WERI-Rb-1 (cell line): ENCODE measurements at regions not wholly inside any gene's neighbourhood (a gene's known extent, or its start where the extent isn't known, plus 50 kb on each side); places are given as distances from the start of the nearest gene placed in this dataset.
"Not testable (repeated sequence)": the region's sequence is repeated elsewhere in the genome, so short reads cannot be mapped to it uniquely, and the experiment has no call there.

ENCODE experiments used
- DNase-seq: peaks from one replicate; pipeline ENCODE4 v3.0.0-alpha.2; 2020
- H3K27ac ChIP-seq: fragments of 250-450 bp; sonication (Bioruptor Pico); 2 replicates; pipeline ENCODE4 v1.5.1; 2020; ENCODE audit warnings: mild to moderate bottlenecking, moderate library complexity
- H3K27me3 ChIP-seq: fragments of 250-450 bp; sonication (Bioruptor Pico); 2 replicates; pipeline ENCODE4 v1.5.1; 2021; ENCODE audit warnings: mild to moderate bottlenecking, low read depth, moderate library complexity; ENCODE audit not compliant: insufficient read depth, severe bottlenecking
- H3K36me3 ChIP-seq: fragments of 250-450 bp; sonication (Bioruptor Pico); 2 replicates; pipeline ENCODE4 v1.5.1; 2020; ENCODE audit warnings: mild to moderate bottlenecking, moderate library complexity
- H3K4me3 ChIP-seq: 2 replicates; pipeline ENCODE4 v1.5.1; 2011; ENCODE audit warnings: low read depth, mild to moderate bottlenecking, control low read depth, low read length
- H3K9me3 ChIP-seq: fragments of 250-450 bp; sonication (Bioruptor Pico); 2 replicates; pipeline ENCODE4 v1.5.1; 2021; ENCODE audit warnings: mild to moderate bottlenecking, moderate library complexity; ENCODE audit not compliant: severe bottlenecking
- CTCF ChIP-seq: IDR thresholded peaks from 2 replicates; pipeline ENCODE4 v1.5.1; 2011; ENCODE audit warnings: low read depth, mild to moderate bottlenecking, control low read depth, inconsistent platforms, low read length

- no peak overlapping the region for H3K4me3 ChIP-seq
- TF ChIP-seq CTCF = no peak
- no peak for DNase-seq
- no peaks in the 10 kb centered on the region for H3K9me3 ChIP-seq
- H3K36me3 ChIP-seq = no peaks in the 10 kb centered on the region
- H3K27ac ChIP-seq = no peak overlapping the region
- no peaks in the 10 kb centered on the region for H3K27me3 ChIP-seq
Observed at GRCh38 chr5:91486638-91487037, 103.5 kb upstream of the ARRDC3 start.

- Histone ChIP-seq H3K36me3 (no peaks in the 10 kb centered on the region), H3K9me3 (no peaks in the 10 kb centered on the region)
- no peak for DNase-seq
Observed at GRCh38 chr5:91484662-91485061, 101.5 kb upstream of the ARRDC3 start.

GRCh38 chr5:91479376-91479775 is 96.3 kb upstream of the ARRDC3 start:
- not testable (repeated sequence) for H3K36me3 ChIP-seq, DNase-seq, H3K4me3 ChIP-seq, H3K27ac ChIP-seq, H3K27me3 ChIP-seq, H3K9me3 ChIP-seq

More at GRCh38 chr5:91484662-91485061, 101.5 kb upstream of the ARRDC3 start:
- Histone ChIP-seq H3K27me3 (no peaks in the 10 kb centered on the region), H3K4me3 (no peak overlapping the region), H3K27ac (no peak overlapping the region)
- TF ChIP-seq CTCF = no peak

GRCh38 chr5:91478096-91478495 is 95.0 kb upstream of the ARRDC3 start:
- Histone ChIP-seq H3K36me3 (no peaks in the 10 kb centered on the region), H3K27ac (no peak overlapping the region), H3K4me3 (no peak overlapping the region), H3K27me3 (no peaks in the 10 kb centered on the region), H3K9me3 (no peaks in the 10 kb centered on the region)
- DNase-seq = no peak
- no peak for TF ChIP-seq CTCF

GRCh38 chr5:91477408-91477807 is 94.3 kb upstream of the ARRDC3 start:
- no peak for DNase-seq
- Histone ChIP-seq H3K27ac (no peak overlapping the region), H3K27me3 (no peaks in the 10 kb centered on the region), H3K9me3 (no peaks in the 10 kb centered on the region), H3K36me3 (no peaks in the 10 kb centered on the region), H3K4me3 (no peak overlapping the region)
- no peak for TF ChIP-seq CTCF

- no peak for DNase-seq
- no peak overlapping the region for H3K4me3 ChIP-seq
- no peaks in the 10 kb centered on the region for H3K36me3 ChIP-seq
- no peak overlapping the region for H3K27ac ChIP-seq
- TF ChIP-seq CTCF = no peak
- H3K27me3 ChIP-seq = no peaks in the 10 kb centered on the region
- no peaks in the 10 kb centered on the region for H3K9me3 ChIP-seq
Observed at GRCh38 chr5:91474201-91474600, 91.1 kb upstream of the ARRDC3 start.

GRCh38 chr5:91472631-91473030 is 89.5 kb upstream of the ARRDC3 start:
- no peaks in the 10 kb centered on the region for H3K9me3 ChIP-seq
- DNase-seq = no peak

More at GRCh38 chr5:91472631-91473030, 89.5 kb upstream of the ARRDC3 start:
- H3K27me3 ChIP-seq = no peaks in the 10 kb centered on the region
- TF ChIP-seq CTCF = no peak
- H3K4me3 ChIP-seq = no peak overlapping the region
- H3K27ac ChIP-seq = no peak overlapping the region
- no peaks in the 10 kb centered on the region for H3K36me3 ChIP-seq
